Spleen (tissue), 11 donors: ENCODE measurements at regions not wholly inside any gene's neighbourhood (a gene's known extent, or its start where the extent isn't known, plus 50 kb on each side); places are given as distances from the start of the nearest gene placed in this dataset.
"Not testable (repeated sequence)": the region's sequence is repeated elsewhere in the genome, so short reads cannot be mapped to it uniquely, and the experiment has no call there.

Experiments
- DNase-seq: peaks from one replicate; pipeline ENCODE4 v3.0.0-alpha.2; 2020
- H3K27ac ChIP-seq, 8 donors: fragments of 200-600 bp; sonication (generic) in 7 of 8; 1 replicate in 4 of 8; 2 replicates in 4 of 8; pipeline versions ENCODE4 v1.5.0 to v1.8.0; 2016 to 2021; ENCODE audit warnings: inconsistent platforms in 4 of 8, mild to moderate bottlenecking in 4 of 8, moderate library complexity in 1 of 8
- H3K27me3 ChIP-seq, 7 donors: fragments of 200-600 bp; sonication (generic) in 6 of 7; replicated peaks in 1 of 7; 1 replicate in 4 of 7; 2 replicates in 3 of 7; pipeline versions ENCODE4 v1.5.0 to v1.8.0; 2016 to 2021; ENCODE audit warnings: inconsistent platforms in 3 of 7, mild to moderate bottlenecking in 1 of 7
- H3K36me3 ChIP-seq, 6 donors: fragments of 200-600 bp; sonication (generic) in 5 of 6; 1 replicate in 4 of 6; 2 replicates in 2 of 6; pipeline versions ENCODE4 v1.5.0 to v1.8.0; 2016 to 2021; ENCODE audit warnings: inconsistent platforms in 2 of 6
- H3K4me1 ChIP-seq, 6 donors: fragments of 200-600 bp; sonication (generic) in 5 of 6; 1 replicate in 3 of 6; 2 replicates in 3 of 6; pipeline versions ENCODE4 v1.5.0 to v1.8.0; 2016 to 2021; ENCODE audit warnings: inconsistent platforms in 3 of 6
- H3K4me3 ChIP-seq, 8 donors: fragments of 200-600 bp; sonication (generic) in 7 of 8; 1 replicate in 4 of 8; 2 replicates in 4 of 8; pipeline versions ENCODE4 v1.5.0 to v1.8.0; 2016 to 2021; ENCODE audit warnings: inconsistent platforms in 4 of 8, mild to moderate bottlenecking in 4 of 8, moderate library complexity in 2 of 8
- H3K9me3 ChIP-seq, 8 donors: fragments of 200-600 bp; sonication (generic) in 7 of 8; 1 replicate in 4 of 8; 2 replicates in 4 of 8; pipeline versions ENCODE4 v1.5.0 to v1.8.0; 2016 to 2021; ENCODE audit warnings: inconsistent platforms in 4 of 8
- CTCF ChIP-seq, 11 experiments: fragments of 200-600 bp in 7 of 11; fragments of 450-650 bp in 4 of 11; sonication (generic) in 4 of 11; IDR thresholded peaks in 8 of 11; conservative IDR thresholded peaks in 3 of 11; 1 replicate in 7 of 11; 2 replicates in 4 of 11; pipeline versions ENCODE4 v1.4.0 to v1.8.0; 2016 to 2021; ENCODE audit warnings: antibody characterized with exemption in 11 of 11, inconsistent platforms in 4 of 11, mild to moderate bottlenecking in 1 of 11
- POLR2A ChIP-seq, 3 donors: fragments of 450-650 bp; IDR thresholded peaks; one replicate each; pipeline ENCODE4 v1.5.1; 2017; ENCODE audit warnings: antibody characterized with exemption in 3 of 3, mild to moderate bottlenecking in 1 of 3
- POLR2AphosphoS5 ChIP-seq, 3 donors: sonication (generic); formaldehyde crosslinking; IDR thresholded peaks; one replicate each; pipeline ENCODE4 v1.5.1; 2017; ENCODE audit warnings: antibody characterized with exemption in 3 of 3
- WGBS, 5 donors: extraction: QIAGEN DNeasy Blood & Tissue Kit in 3 of 5; methylation state at CpG; one replicate each; pipeline versions ENCODE4 v1.1.5 to v1.1.7; 2013 to 2018; 5-methylcytosine and 5-hydroxymethylcytosine counted together
- intact Hi-C: fragments of 100-400 bp; cut with DNase I; formaldehyde crosslinking; loops from one replicate; pipeline ENCODE4 v1.15.0; 2023; ENCODE audit warnings: low total_unique reads
- donor health status: healthy with polysubstance abuse.
- donor health status: DM: no; HTN: no; CAD: no; lungs with moderate emphysema.
- donor health status: DM: no; HTN: no; CAD: no.
- donor health status: Bipolar disorder and iron deficiency.
- donor health status: healthy.
- donor health status: DM: no; HTN: no; CAD: no.
- donor health status: DM: yes; HTN: yes; CAD: no.

GRCh38 chr5:93953442-93953841 is 212.0 kb upstream of the POU5F2 start:
- Histone ChIP-seq H3K27me3 (no peaks in the 10 kb centered on the region), H3K4me3 (no peak overlapping the region), H3K36me3 (peaks cover 0 to 59% (median 0%) of the 10 kb centered on the region in 6 donors), H3K9me3 (peaks cover 0 to 16% (median 0%) of the 10 kb centered on the region in 8 donors), H3K27ac (no peak overlapping the region), H3K4me1 (no peaks in the 10 kb centered on the region)
- intact Hi-C loops: no loop called here
- WGBS, 5 donors: 92 to 100% (median 97%) methylated on average over 3 of the region's 3 CpGs
- TF ChIP-seq POLR2AphosphoS5 (IDR thresholded peaks at IDR 0.05): no peak
- no peak for TF ChIP-seq POLR2A (IDR thresholded peaks at IDR 0.05)
- no peak for TF ChIP-seq CTCF (IDR thresholded peaks at IDR 0.05 in 8 of 11, conservative IDR thresholded peaks at IDR 0.05 in 3 of 11)
- DNase-seq: no peak

GRCh38 chr5:93941897-93942296 is 200.5 kb upstream of the POU5F2 start:
- no peaks in the 10 kb centered on the region for H3K9me3 ChIP-seq
- H3K4me1 ChIP-seq: peaks cover 0 to 5% (median 0%) of the 10 kb centered on the region in 6 donors
- no peak overlapping the region for H3K4me3 ChIP-seq
- H3K27ac ChIP-seq: no peak overlapping the region
- DNase-seq: no peak
- no peak for TF ChIP-seq POLR2A (IDR thresholded peaks at IDR 0.05)
- no peak for TF ChIP-seq CTCF (IDR thresholded peaks at IDR 0.05 in 8 of 11, conservative IDR thresholded peaks at IDR 0.05 in 3 of 11)
- TF ChIP-seq POLR2AphosphoS5 (IDR thresholded peaks at IDR 0.05): no peak
- intact Hi-C loops: no loop called here
- WGBS, 5 donors: 95 to 99% (median 97%) methylated on average over 3 of the region's 3 CpGs
- no peaks in the 10 kb centered on the region for H3K27me3 ChIP-seq
- no peaks in the 10 kb centered on the region for H3K36me3 ChIP-seq

- 90 to 100% (median 97%) methylated on average over 2 of the region's 2 CpGs for WGBS, 5 donors
- intact Hi-C loops, H3K4me1 ChIP-seq, H3K27me3 ChIP-seq, H3K36me3 ChIP-seq, DNase-seq, H3K27ac ChIP-seq, H3K4me3 ChIP-seq: not testable (repeated sequence)
- peaks cover 0 to 15% (median 3%) of the 10 kb centered on the region in 8 donors for H3K9me3 ChIP-seq
Measured at GRCh38 chr5:93933269-93933668, 191.9 kb upstream of the POU5F2 start.

GRCh38 chr5:93930098-93930497 is 188.7 kb upstream of the POU5F2 start:
- Histone ChIP-seq H3K9me3 (peaks cover 0 to 15% (median 3%) of the 10 kb centered on the region in 8 donors), H3K36me3 (peaks cover 0 to 8% (median 0%) of the 10 kb centered on the region in 6 donors), H3K4me1 (no peaks in the 10 kb centered on the region), H3K4me3 (no peak overlapping the region), H3K27ac (no peak overlapping the region), H3K27me3 (no peaks in the 10 kb centered on the region)
- TF ChIP-seq CTCF (IDR thresholded peaks at IDR 0.05 in 8 of 11, conservative IDR thresholded peaks at IDR 0.05 in 3 of 11) (no peak), POLR2AphosphoS5 (IDR thresholded peaks at IDR 0.05) (no peak), POLR2A (IDR thresholded peaks at IDR 0.05) (no peak)
- 60 to 79% (median 69%) methylated on average over 4 of the region's 4 CpGs for WGBS, 5 donors
- intact Hi-C loops: no loop called here
- no peak for DNase-seq

- no peak overlapping the region for H3K4me3 ChIP-seq
- TF ChIP-seq POLR2A (IDR thresholded peaks at IDR 0.05): no peak
- intact Hi-C loops: no loop called here
- H3K36me3 ChIP-seq: peaks cover 0 to 8% (median 0%) of the 10 kb centered on the region in 6 donors
- H3K27ac ChIP-seq: no peak overlapping the region
- H3K9me3 ChIP-seq: peaks cover 0 to 9% (median 3%) of the 10 kb centered on the region in 8 donors
- no peaks in the 10 kb centered on the region for H3K27me3 ChIP-seq
- WGBS, 5 donors: 73 to 90% (median 78%) methylated on average over 1 of the region's 1 CpG
- no peaks in the 10 kb centered on the region for H3K4me1 ChIP-seq
- DNase-seq: no peak
Measured at GRCh38 chr5:93929131-93929530, 187.7 kb upstream of the POU5F2 start.
